ENCODE measurements at regions not wholly inside any gene's neighbourhood (a gene's known extent, or its start where the extent isn't known, plus 50 kb on each side); places are given as distances from the start of the nearest gene placed in this dataset.

DNA sequence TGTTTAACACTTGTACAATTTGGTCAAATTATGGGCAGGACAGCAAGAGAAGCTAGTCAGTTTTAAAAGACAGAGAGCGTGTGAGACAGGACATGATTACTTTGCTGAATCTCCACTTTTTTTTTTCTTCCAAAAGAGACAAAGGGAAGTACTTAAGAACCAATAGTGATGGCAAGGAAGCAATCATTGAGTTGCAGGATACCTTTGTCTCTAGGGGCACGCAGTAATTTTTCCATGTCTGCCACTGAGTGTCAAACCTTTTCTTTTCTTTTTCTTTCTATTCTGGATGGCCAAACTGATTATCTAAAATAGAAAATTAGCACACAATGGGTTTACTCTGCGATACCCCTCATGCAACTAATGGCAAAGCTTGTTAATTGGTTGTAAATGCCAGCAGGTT, 533.0 kb downstream of the PLCL1 start:
- TF ChIP-seq, protein P1, sequence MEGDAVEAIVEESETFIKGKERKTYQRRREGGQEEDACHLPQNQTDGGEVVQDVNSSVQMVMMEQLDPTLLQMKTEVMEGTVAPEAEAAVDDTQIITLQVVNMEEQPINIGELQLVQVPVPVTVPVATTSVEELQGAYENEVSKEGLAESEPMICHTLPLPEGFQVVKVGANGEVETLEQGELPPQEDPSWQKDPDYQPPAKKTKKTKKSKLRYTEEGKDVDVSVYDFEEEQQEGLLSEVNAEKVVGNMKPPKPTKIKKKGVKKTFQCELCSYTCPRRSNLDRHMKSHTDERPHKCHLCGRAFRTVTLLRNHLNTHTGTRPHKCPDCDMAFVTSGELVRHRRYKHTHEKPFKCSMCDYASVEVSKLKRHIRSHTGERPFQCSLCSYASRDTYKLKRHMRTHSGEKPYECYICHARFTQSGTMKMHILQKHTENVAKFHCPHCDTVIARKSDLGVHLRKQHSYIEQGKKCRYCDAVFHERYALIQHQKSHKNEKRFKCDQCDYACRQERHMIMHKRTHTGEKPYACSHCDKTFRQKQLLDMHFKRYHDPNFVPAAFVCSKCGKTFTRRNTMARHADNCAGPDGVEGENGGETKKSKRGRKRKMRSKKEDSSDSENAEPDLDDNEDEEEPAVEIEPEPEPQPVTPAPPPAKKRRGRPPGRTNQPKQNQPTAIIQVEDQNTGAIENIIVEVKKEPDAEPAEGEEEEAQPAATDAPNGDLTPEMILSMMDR (IDR thresholded peaks at IDR 0.05), result no peak
- TF ChIP-seq RCOR1 (IDR thresholded peaks at IDR 0.05; ENCODE audit: low read length) (no peak), MXI1 (IDR thresholded peaks at IDR 0.05; ENCODE audit: low read depth, low read length) (no peak), SMC3 (IDR thresholded peaks at IDR 0.05; ENCODE audit: low read depth, low read length) (no peak)
